ENCODE measurements at regions not wholly inside any gene's neighbourhood (a gene's known extent, or its start where the extent isn't known, plus 50 kb on each side); places are given as distances from the start of the nearest gene placed in this dataset.
A peak's percentile ranks its signal among the peaks of the same experiment; 100 is the strongest.

DNA sequence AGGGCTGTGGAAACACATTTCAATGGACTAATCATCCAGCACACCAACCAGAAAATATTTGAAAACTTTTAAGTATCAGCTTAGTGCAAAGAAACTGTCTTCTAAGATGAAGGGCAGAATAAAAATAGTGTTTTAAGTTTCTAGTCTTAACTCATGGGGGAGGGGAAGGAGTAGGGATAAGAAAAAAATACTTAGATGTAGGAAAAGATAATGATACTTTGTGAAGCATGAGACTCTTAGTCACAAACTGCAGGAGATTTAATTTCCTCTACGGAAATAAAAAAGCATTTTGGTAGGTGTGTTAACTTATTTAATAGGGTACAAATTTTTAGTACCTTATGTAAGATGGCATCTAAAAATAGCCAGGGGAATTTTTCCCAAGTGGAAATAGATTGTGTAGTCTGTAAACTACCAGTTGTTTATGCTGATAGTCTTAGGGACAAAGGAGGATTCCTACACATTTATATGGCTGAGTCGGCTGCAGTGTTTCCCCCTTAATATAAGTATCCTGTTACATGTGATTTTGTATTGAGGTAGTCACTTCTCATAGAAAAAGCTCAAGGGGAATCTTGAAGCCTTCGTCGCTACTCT, 78.2 kb upstream of the GBE1 start:
- Histone ChIP-seq H4K20me1 (replicated peaks; ENCODE audit: insufficient read depth) (no peaks in the 10 kb centered on the region), H3F3A (replicated peaks; ENCODE audit: low read depth) (no peaks in the 10 kb centered on the region), H3K27ac (ENCODE audit: low read depth) (no peak overlapping the region), H3K79me2 (replicated peaks; ENCODE audit: insufficient read depth) (no peaks in the 10 kb centered on the region), H3K4me3 (no peak overlapping the region), H3K27me3 (ENCODE audit: insufficient read depth) (no peaks in the 10 kb centered on the region), H3K4me2 (no peak overlapping the region), H3K36me3 (ENCODE audit: insufficient read depth) (no peaks in the 10 kb centered on the region), H3K4me1 (ENCODE audit: insufficient read depth) (peaks cover 35% of the 10 kb centered on the region), H2AFZ (no peak overlapping the region; the same call in 1 of the 2 replicates), H3K9me2 (ENCODE audit: insufficient read depth) (no peaks in the 10 kb centered on the region)
- Mint-ChIP-seq H3K27me3 (ENCODE audit: insufficient read depth, low read depth, poor library complexity) (no peaks in the 10 kb centered on the region), H3K27ac (peak overlapping the region; percentile 24; the same call in 1 of the 2 replicates), H3K4me1 (peaks cover 30% of the 10 kb centered on the region), H3K9me3 (no peaks in the 10 kb centered on the region), H3K36me3 (ENCODE audit: low read depth) (no peaks in the 10 kb centered on the region), H3K4me3 (no peak overlapping the region)
- TF ChIP-seq EZH2 (IDR thresholded peaks at IDR 0.05; ENCODE audit: low read depth, unreplicated experiment): no peak
- TF ChIP-seq, protein P1, sequence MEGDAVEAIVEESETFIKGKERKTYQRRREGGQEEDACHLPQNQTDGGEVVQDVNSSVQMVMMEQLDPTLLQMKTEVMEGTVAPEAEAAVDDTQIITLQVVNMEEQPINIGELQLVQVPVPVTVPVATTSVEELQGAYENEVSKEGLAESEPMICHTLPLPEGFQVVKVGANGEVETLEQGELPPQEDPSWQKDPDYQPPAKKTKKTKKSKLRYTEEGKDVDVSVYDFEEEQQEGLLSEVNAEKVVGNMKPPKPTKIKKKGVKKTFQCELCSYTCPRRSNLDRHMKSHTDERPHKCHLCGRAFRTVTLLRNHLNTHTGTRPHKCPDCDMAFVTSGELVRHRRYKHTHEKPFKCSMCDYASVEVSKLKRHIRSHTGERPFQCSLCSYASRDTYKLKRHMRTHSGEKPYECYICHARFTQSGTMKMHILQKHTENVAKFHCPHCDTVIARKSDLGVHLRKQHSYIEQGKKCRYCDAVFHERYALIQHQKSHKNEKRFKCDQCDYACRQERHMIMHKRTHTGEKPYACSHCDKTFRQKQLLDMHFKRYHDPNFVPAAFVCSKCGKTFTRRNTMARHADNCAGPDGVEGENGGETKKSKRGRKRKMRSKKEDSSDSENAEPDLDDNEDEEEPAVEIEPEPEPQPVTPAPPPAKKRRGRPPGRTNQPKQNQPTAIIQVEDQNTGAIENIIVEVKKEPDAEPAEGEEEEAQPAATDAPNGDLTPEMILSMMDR (conservative IDR thresholded peaks at IDR 0.05; ENCODE audit: low read depth in 2 of 2): no peak
- TF ChIP-seq POLR2AphosphoS5 (IDR thresholded peaks at IDR 0.05; ENCODE audit: low read depth): no peak
- TF ChIP-seq, protein P2, sequence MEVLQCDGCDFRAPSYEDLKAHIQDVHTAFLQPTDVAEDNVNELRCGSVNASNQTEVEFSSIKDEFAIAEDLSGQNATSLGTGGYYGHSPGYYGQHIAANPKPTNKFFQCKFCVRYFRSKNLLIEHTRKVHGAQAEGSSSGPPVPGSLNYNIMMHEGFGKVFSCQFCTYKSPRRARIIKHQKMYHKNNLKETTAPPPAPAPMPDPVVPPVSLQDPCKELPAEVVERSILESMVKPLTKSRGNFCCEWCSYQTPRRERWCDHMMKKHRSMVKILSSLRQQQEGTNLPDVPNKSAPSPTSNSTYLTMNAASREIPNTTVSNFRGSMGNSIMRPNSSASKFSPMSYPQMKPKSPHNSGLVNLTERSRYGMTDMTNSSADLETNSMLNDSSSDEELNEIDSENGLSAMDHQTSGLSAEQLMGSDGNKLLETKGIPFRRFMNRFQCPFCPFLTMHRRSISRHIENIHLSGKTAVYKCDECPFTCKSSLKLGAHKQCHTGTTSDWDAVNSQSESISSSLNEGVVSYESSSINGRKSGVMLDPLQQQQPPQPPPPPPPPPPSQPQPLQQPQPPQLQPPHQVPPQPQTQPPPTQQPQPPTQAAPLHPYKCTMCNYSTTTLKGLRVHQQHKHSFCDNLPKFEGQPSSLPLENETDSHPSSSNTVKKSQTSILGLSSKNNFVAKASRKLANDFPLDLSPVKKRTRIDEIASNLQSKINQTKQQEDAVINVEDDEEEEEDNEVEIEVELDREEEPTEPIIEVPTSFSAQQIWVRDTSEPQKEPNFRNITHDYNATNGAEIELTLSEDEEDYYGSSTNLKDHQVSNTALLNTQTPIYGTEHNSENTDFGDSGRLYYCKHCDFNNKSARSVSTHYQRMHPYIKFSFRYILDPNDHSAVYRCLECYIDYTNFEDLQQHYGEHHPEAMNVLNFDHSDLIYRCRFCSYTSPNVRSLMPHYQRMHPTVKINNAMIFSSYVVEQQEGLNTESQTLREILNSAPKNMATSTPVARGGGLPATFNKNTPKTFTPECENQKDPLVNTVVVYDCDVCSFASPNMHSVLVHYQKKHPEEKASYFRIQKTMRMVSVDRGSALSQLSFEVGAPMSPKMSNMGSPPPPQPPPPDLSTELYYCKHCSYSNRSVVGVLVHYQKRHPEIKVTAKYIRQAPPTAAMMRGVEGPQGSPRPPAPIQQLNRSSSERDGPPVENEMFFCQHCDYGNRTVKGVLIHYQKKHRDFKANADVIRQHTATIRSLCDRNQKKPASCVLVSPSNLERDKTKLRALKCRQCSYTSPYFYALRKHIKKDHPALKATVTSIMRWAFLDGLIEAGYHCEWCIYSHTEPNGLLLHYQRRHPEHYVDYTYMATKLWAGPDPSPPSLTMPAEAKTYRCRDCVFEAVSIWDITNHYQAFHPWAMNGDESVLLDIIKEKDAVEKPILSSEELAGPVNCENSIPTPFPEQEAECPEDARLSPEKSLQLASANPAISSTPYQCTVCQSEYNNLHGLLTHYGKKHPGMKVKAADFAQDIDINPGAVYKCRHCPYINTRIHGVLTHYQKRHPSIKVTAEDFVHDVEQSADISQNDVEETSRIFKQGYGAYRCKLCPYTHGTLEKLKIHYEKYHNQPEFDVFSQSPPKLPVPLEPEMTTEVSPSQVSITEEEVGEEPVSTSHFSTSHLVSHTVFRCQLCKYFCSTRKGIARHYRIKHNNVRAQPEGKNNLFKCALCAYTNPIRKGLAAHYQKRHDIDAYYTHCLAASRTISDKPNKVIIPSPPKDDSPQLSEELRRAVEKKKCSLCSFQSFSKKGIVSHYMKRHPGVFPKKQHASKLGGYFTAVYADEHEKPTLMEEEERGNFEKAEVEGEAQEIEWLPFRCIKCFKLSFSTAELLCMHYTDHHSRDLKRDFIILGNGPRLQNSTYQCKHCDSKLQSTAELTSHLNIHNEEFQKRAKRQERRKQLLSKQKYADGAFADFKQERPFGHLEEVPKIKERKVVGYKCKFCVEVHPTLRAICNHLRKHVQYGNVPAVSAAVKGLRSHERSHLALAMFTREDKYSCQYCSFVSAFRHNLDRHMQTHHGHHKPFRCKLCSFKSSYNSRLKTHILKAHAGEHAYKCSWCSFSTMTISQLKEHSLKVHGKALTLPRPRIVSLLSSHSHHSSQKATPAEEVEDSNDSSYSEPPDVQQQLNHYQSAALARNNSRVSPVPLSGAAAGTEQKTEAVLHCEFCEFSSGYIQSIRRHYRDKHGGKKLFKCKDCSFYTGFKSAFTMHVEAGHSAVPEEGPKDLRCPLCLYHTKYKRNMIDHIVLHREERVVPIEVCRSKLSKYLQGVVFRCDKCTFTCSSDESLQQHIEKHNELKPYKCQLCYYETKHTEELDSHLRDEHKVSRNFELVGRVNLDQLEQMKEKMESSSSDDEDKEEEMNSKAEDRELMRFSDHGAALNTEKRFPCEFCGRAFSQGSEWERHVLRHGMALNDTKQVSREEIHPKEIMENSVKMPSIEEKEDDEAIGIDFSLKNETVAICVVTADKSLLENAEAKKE (CRISPR knock-in tag; IDR thresholded peaks at IDR 0.05): no peak
- no peak for TF ChIP-seq STAT1 (IDR thresholded peaks at IDR 0.05; ENCODE audit: unreplicated experiment)
- no peak for TF ChIP-seq JUNB (IDR thresholded peaks at IDR 0.05; ENCODE audit: unreplicated experiment)
- TF ChIP-seq NANOG (IDR thresholded peaks at IDR 0.05; ENCODE audit: borderline replicate concordance): no peak
- no peak for TF ChIP-seq CREB1 (CRISPR knock-in tag; IDR thresholded peaks at IDR 0.05; ENCODE audit: low read depth)
- TF ChIP-seq, protein P3, sequence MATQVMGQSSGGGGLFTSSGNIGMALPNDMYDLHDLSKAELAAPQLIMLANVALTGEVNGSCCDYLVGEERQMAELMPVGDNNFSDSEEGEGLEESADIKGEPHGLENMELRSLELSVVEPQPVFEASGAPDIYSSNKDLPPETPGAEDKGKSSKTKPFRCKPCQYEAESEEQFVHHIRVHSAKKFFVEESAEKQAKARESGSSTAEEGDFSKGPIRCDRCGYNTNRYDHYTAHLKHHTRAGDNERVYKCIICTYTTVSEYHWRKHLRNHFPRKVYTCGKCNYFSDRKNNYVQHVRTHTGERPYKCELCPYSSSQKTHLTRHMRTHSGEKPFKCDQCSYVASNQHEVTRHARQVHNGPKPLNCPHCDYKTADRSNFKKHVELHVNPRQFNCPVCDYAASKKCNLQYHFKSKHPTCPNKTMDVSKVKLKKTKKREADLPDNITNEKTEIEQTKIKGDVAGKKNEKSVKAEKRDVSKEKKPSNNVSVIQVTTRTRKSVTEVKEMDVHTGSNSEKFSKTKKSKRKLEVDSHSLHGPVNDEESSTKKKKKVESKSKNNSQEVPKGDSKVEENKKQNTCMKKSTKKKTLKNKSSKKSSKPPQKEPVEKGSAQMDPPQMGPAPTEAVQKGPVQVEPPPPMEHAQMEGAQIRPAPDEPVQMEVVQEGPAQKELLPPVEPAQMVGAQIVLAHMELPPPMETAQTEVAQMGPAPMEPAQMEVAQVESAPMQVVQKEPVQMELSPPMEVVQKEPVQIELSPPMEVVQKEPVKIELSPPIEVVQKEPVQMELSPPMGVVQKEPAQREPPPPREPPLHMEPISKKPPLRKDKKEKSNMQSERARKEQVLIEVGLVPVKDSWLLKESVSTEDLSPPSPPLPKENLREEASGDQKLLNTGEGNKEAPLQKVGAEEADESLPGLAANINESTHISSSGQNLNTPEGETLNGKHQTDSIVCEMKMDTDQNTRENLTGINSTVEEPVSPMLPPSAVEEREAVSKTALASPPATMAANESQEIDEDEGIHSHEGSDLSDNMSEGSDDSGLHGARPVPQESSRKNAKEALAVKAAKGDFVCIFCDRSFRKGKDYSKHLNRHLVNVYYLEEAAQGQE (IDR thresholded peaks at IDR 0.05; ENCODE audit: unreplicated experiment): no peak
- TF ChIP-seq, protein P4, sequence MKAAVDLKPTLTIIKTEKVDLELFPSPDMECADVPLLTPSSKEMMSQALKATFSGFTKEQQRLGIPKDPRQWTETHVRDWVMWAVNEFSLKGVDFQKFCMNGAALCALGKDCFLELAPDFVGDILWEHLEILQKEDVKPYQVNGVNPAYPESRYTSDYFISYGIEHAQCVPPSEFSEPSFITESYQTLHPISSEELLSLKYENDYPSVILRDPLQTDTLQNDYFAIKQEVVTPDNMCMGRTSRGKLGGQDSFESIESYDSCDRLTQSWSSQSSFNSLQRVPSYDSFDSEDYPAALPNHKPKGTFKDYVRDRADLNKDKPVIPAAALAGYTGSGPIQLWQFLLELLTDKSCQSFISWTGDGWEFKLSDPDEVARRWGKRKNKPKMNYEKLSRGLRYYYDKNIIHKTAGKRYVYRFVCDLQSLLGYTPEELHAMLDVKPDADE (IDR thresholded peaks at IDR 0.05): no peak
- no peak for TF ChIP-seq ZNF114 (CRISPR knock-in tag; IDR thresholded peaks at IDR 0.05)
- TF ChIP-seq EZH2phosphoT487 (IDR thresholded peaks at IDR 0.05; ENCODE audit: unreplicated experiment): no peak
- TF ChIP-seq ZNF331 (CRISPR knock-in tag; IDR thresholded peaks at IDR 0.05; ENCODE audit: low read depth): no peak
- DNase-seq (ENCODE audit: low spot score) (no peak), ATAC-seq (no peak)
